HepG2 (cell line): ENCODE measurements at regions not wholly inside any gene's neighbourhood (a gene's known extent, or its start where the extent isn't known, plus 50 kb on each side); places are given as distances from the start of the nearest gene placed in this dataset.

Source experiments
- TAF1 ChIP-seq: sonication (generic); formaldehyde crosslinking; IDR thresholded peaks from 2 replicates; pipeline ENCODE4 v1.4.0; 2020; ENCODE audit warnings: missing genetic modification reagents
- TARDBP ChIP-seq: sonication (generic); formaldehyde crosslinking; IDR thresholded peaks from 2 replicates; pipeline ENCODE4 v1.8.0; 2022; ENCODE audit warnings: mild to moderate bottlenecking, missing genetic modification reagents
- ZNF691 ChIP-seq: sonication (generic); formaldehyde crosslinking; IDR thresholded peaks from 2 replicates; pipeline ENCODE4 v1.4.0; 2020; ENCODE audit warnings: missing genetic modification reagents, low read depth, mild to moderate bottlenecking, borderline replicate concordance
- ZNF75D ChIP-seq: sonication (generic); formaldehyde crosslinking; IDR thresholded peaks from 2 replicates; pipeline ENCODE4 v1.8.1; 2023; ENCODE audit warnings: missing genetic modification reagents, mild to moderate bottlenecking, borderline replicate concordance

GRCh38 chr16:79988089-79988488 is 387.6 kb upstream of the MAF start:
- TF ChIP-seq TARDBP (CRISPR knock-in tag): no peak
- TF ChIP-seq ZNF75D (CRISPR knock-in tag): no peak
- no peak for TF ChIP-seq TAF1 (CRISPR knock-in tag)
- TF ChIP-seq ZNF691 (CRISPR knock-in tag): no peak
